ENCODE measurements at regions not wholly inside any gene's neighbourhood (a gene's known extent, or its start where the extent isn't known, plus 50 kb on each side); places are given as distances from the start of the nearest gene placed in this dataset.
"Not testable (repeated sequence)": the region's sequence is repeated elsewhere in the genome, so short reads cannot be mapped to it uniquely, and the experiment has no call there.

- in situ Hi-C loops (cut with HindIII; ENCODE audit: low sequenced_read_pairs): no loop called here
Observed at GRCh38 chr11:36750349-36750748, 152.3 kb upstream of the RAG2 start.

GRCh38 chr11:36748836-36749235, 150.8 kb upstream of the RAG2 start:
- in situ Hi-C loops (cut with HindIII; ENCODE audit: low sequenced_read_pairs): no loop called here

More at GRCh38 chr11:36750349-36750748, 152.3 kb upstream of the RAG2 start:
- DNase-seq (ENCODE audit: low spot score): no peak

GRCh38 chr11:36746886-36747710, 149.1 kb upstream of the RAG2 start:
- in situ Hi-C loops (cut with HindIII; ENCODE audit: low sequenced_read_pairs): no loop called here
- DNase-seq (ENCODE audit: low spot score): peak; percentile 81

More at GRCh38 chr11:36748836-36749235, 150.8 kb upstream of the RAG2 start:
- DNase-seq (ENCODE audit: low spot score): no peak

- peak; percentile 31 for DNase-seq (ENCODE audit: low spot score)
- in situ Hi-C loops (cut with HindIII; ENCODE audit: low sequenced_read_pairs): no loop called here
Observed at GRCh38 chr11:36744375-36745168, 146.5 kb upstream of the RAG2 start.

- in situ Hi-C loops (cut with HindIII; ENCODE audit: low sequenced_read_pairs): no loop called here
- no peak for DNase-seq (ENCODE audit: low spot score)
Observed at GRCh38 chr11:36743039-36743438, 145.0 kb upstream of the RAG2 start.

GRCh38 chr11:36741515-36741914, 143.5 kb upstream of the RAG2 start:
- in situ Hi-C loops (cut with HindIII; ENCODE audit: low sequenced_read_pairs): no loop called here
- no peak for DNase-seq (ENCODE audit: low spot score)

- in situ Hi-C loops (cut with HindIII; ENCODE audit: low sequenced_read_pairs): no loop called here
- DNase-seq (ENCODE audit: low spot score): no peak
Observed at GRCh38 chr11:36738292-36738861, 140.3 kb upstream of the RAG2 start.

GRCh38 chr11:36736103-36736502, 138.1 kb upstream of the RAG2 start:
- DNase-seq (ENCODE audit: low spot score): no peak
- in situ Hi-C loops (cut with HindIII; ENCODE audit: low sequenced_read_pairs): no loop called here

- in situ Hi-C loops (cut with HindIII; ENCODE audit: low sequenced_read_pairs); DNase-seq (ENCODE audit: low spot score): not testable (repeated sequence)
Observed at GRCh38 chr11:36733721-36734120, 135.7 kb upstream of the RAG2 start.

- in situ Hi-C loops (cut with HindIII; ENCODE audit: low sequenced_read_pairs): no loop called here
- no peak for DNase-seq (ENCODE audit: low spot score)
Observed at GRCh38 chr11:36730761-36731160, 132.7 kb upstream of the RAG2 start.

GRCh38 chr11:36729825-36730224, 131.8 kb upstream of the RAG2 start:
- no peak for DNase-seq (ENCODE audit: low spot score)
- in situ Hi-C loops (cut with HindIII; ENCODE audit: low sequenced_read_pairs): no loop called here

- no peak for DNase-seq (ENCODE audit: low spot score)
- in situ Hi-C loops (cut with HindIII; ENCODE audit: low sequenced_read_pairs): no loop called here
Observed at GRCh38 chr11:36726420-36726819, 128.4 kb upstream of the RAG2 start.

GRCh38 chr11:36724742-36725385, 126.8 kb upstream of the RAG2 start:
- in situ Hi-C loops (cut with HindIII; ENCODE audit: low sequenced_read_pairs): no loop called here
- DNase-seq (ENCODE audit: low spot score): no peak

GRCh38 chr11:36722421-36722820, 124.4 kb upstream of the RAG2 start:
- no peak for DNase-seq (ENCODE audit: low spot score)
- in situ Hi-C loops (cut with HindIII; ENCODE audit: low sequenced_read_pairs): no loop called here

GRCh38 chr11:36719358-36720107, 121.5 kb upstream of the RAG2 start:
- in situ Hi-C loops (cut with HindIII; ENCODE audit: low sequenced_read_pairs): no loop called here
- DNase-seq (ENCODE audit: low spot score): no peak

GRCh38 chr11:36718451-36718850, 120.4 kb upstream of the RAG2 start:
- in situ Hi-C loops (cut with HindIII; ENCODE audit: low sequenced_read_pairs): no loop called here
- DNase-seq (ENCODE audit: low spot score): no peak

GRCh38 chr11:36713715-36714114, 115.7 kb upstream of the RAG2 start:
- peak; percentile 3 for DNase-seq (ENCODE audit: low spot score)
- in situ Hi-C loops (cut with HindIII; ENCODE audit: low sequenced_read_pairs): no loop called here

- no peak for DNase-seq (ENCODE audit: low spot score)
- in situ Hi-C loops (cut with HindIII; ENCODE audit: low sequenced_read_pairs): no loop called here
Observed at GRCh38 chr11:36711104-36711825, 113.2 kb upstream of the RAG2 start.

All from G401 (cell line).